ENCODE measurements at regions not wholly inside any gene's neighbourhood (a gene's known extent, or its start where the extent isn't known, plus 50 kb on each side); places are given as distances from the start of the nearest gene placed in this dataset.

- Histone ChIP-seq H3K4me1 (ENCODE audit: insufficient read depth) (peaks cover 13% of the 10 kb centered on the region), H3K27ac (no peak overlapping the region), H3K79me2 (no peaks in the 10 kb centered on the region), H3K27me3 (no peaks in the 10 kb centered on the region), H4K20me1 (ENCODE audit: insufficient read depth, poor library complexity, severe bottlenecking) (no peaks in the 10 kb centered on the region), H3K36me3 (replicated peaks; ENCODE audit: insufficient read depth, low read depth) (no peaks in the 10 kb centered on the region), H3K9me3 (ENCODE audit: low read depth) (no peaks in the 10 kb centered on the region), H2AFZ (no peak overlapping the region), H3K9me2 (replicated peaks; ENCODE audit: insufficient read depth) (no peaks in the 10 kb centered on the region), H3K4me3 (no peak overlapping the region), H3K4me2 (no peak overlapping the region)
- DNase-seq (ENCODE audit: low spot score): no peak
- WGBS (ENCODE audit: low lambda C conversion rate, missing lambda C conversion rate): 86% methylated on average over 13 of the region's 17 CpGs
- TF ChIP-seq CTCF (IDR thresholded peaks at IDR 0.05; ENCODE audit: poor library complexity): no peak
- TF ChIP-seq EZH2phosphoT487 (IDR thresholded peaks at IDR 0.05; ENCODE audit: low read depth, severe bottlenecking, unreplicated experiment): no peak
- TF ChIP-seq EZH2 (IDR thresholded peaks at IDR 0.05; ENCODE audit: borderline replicate concordance): no peak
Measured at GRCh38 chr18:10346749-10347415, 107.6 kb upstream of the APCDD1 start.

DNA sequence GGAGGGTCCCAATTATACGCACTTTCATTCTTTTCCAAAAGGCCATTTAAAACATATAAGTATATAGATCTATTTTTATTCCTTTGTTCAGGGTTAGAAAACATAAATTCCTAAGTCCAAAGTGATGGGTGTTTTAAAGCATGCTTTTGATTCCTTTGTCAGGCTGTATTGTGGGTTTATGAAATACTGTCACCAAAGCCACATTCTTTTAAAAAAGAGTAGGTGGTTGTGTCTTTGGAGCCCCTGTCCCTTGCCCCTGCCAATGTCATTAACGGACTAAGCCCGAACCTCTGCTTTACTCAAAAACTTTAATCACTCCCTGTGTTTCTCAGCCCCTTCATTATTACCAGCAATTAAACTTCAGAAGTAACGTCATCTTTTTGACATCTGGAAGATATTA, 104.9 kb upstream of the APCDD1 start:
- H3K4me2 ChIP-seq: no peak overlapping the region
- H3K9me3 ChIP-seq (ENCODE audit: low read depth): no peaks in the 10 kb centered on the region
- no peak for TF ChIP-seq CTCF (IDR thresholded peaks at IDR 0.05; ENCODE audit: poor library complexity)
- no peak for TF ChIP-seq EZH2 (IDR thresholded peaks at IDR 0.05; ENCODE audit: borderline replicate concordance)
- no peak for TF ChIP-seq EZH2phosphoT487 (IDR thresholded peaks at IDR 0.05; ENCODE audit: low read depth, severe bottlenecking, unreplicated experiment)
- no peaks in the 10 kb centered on the region for H3K79me2 ChIP-seq
- no peaks in the 10 kb centered on the region for H3K27me3 ChIP-seq
- no peaks in the 10 kb centered on the region for H3K9me2 ChIP-seq (replicated peaks; ENCODE audit: insufficient read depth)
- no peak overlapping the region for H2AFZ ChIP-seq
- H3K36me3 ChIP-seq (replicated peaks; ENCODE audit: insufficient read depth, low read depth): no peaks in the 10 kb centered on the region
- H3K4me3 ChIP-seq: no peak overlapping the region
- H3K27ac ChIP-seq: no peak overlapping the region
- no peaks in the 10 kb centered on the region for H4K20me1 ChIP-seq (ENCODE audit: insufficient read depth, poor library complexity, severe bottlenecking)
- peaks cover 17% of the 10 kb centered on the region for H3K4me1 ChIP-seq (ENCODE audit: insufficient read depth)
- 54% methylated on average over 4 of the region's 4 CpGs for WGBS (ENCODE audit: low lambda C conversion rate, missing lambda C conversion rate)
- DNase-seq (ENCODE audit: low spot score): no peak

- Histone ChIP-seq H3K4me2 (no peak overlapping the region), H3K9me3 (ENCODE audit: low read depth) (no peaks in the 10 kb centered on the region), H3K27me3 (no peaks in the 10 kb centered on the region), H4K20me1 (ENCODE audit: insufficient read depth, poor library complexity, severe bottlenecking) (no peaks in the 10 kb centered on the region), H3K4me3 (no peak overlapping the region), H3K9me2 (replicated peaks; ENCODE audit: insufficient read depth) (no peaks in the 10 kb centered on the region), H3K79me2 (no peaks in the 10 kb centered on the region), H3K27ac (no peak overlapping the region), H3K4me1 (ENCODE audit: insufficient read depth) (peaks cover 18% of the 10 kb centered on the region), H2AFZ (no peak overlapping the region), H3K36me3 (replicated peaks; ENCODE audit: insufficient read depth, low read depth) (no peaks in the 10 kb centered on the region)
- WGBS (ENCODE audit: low lambda C conversion rate, missing lambda C conversion rate): 91% methylated on average over 10 of the region's 10 CpGs
- no peak for DNase-seq (ENCODE audit: low spot score)
- TF ChIP-seq EZH2phosphoT487 (IDR thresholded peaks at IDR 0.05; ENCODE audit: low read depth, severe bottlenecking, unreplicated experiment): no peak
- TF ChIP-seq CTCF (IDR thresholded peaks at IDR 0.05; ENCODE audit: poor library complexity): no peak
- no peak for TF ChIP-seq EZH2 (IDR thresholded peaks at IDR 0.05; ENCODE audit: borderline replicate concordance)
Measured at GRCh38 chr18:10350661-10351060, 103.8 kb upstream of the APCDD1 start.

Data from hepatocyte (in vitro differentiated cells).